H1 (cell line): ENCODE measurements at regions not wholly inside any gene's neighbourhood (a gene's known extent, or its start where the extent isn't known, plus 50 kb on each side); places are given as distances from the start of the nearest gene placed in this dataset.

Source experiments
- CTCF ChIA-PET: fragments of 300-600 bp; sonication (Branson Sonifier 250); formaldehyde crosslinking; loops from one replicate; lab custom pipeline; 2021; ENCODE audit not compliant: partially characterized antibody; lab: Charles Lee
- POLR2A ChIA-PET: fragments of 300-600 bp; sonication (Branson Sonifier 250); formaldehyde crosslinking; loops from one replicate; lab custom pipeline; 2021; ENCODE audit warnings: inconsistent platforms; ENCODE audit not compliant: partially characterized antibody; lab: Charles Lee
- DNase-seq, 2 experiments: peaks; one replicate each; pipeline versions ENCODE4 v3.0.0 to v3.0.0-alpha.2; 2010 to 2022; ENCODE audit warnings: low spot score in 2 of 2, low read depth in 1 of 2, mixed read lengths in 1 of 2
- FAIRE-seq: peaks from 2 replicates; lab custom pipeline; 2011; peaks lifted over from hg19 to GRCh38; lab: Jason Lieb, UNC
- H2AFZ ChIP-seq: 2 replicates; pipeline ENCODE4 v1.8.1; 2012; ENCODE audit warnings: low read length, inconsistent platforms
- H2AK5ac ChIP-seq: 2 replicates; pipeline ENCODE4 v1.6.1; 2013; ENCODE audit warnings: low read depth, low read length
- H2BK120ac ChIP-seq: replicated peaks from 2 replicates; pipeline ENCODE3; 2013; ENCODE audit warnings: low read depth, low read length, inconsistent platforms
- H2BK12ac ChIP-seq: 2 replicates; pipeline ENCODE4 v1.6.1; 2013; ENCODE audit warnings: low read depth, low read length
- H2BK15ac ChIP-seq: 2 replicates; pipeline ENCODE4 v1.6.1; 2013; ENCODE audit warnings: low read length
- H2BK20ac ChIP-seq: 2 replicates; pipeline ENCODE4 v1.6.1; 2013; ENCODE audit warnings: low read length
- H2BK5ac ChIP-seq: 2 replicates; pipeline ENCODE4 v1.6.1; 2013; ENCODE audit warnings: low read depth, low read length
- H3K14ac ChIP-seq: 2 replicates; pipeline ENCODE4 v1.6.1; 2013; ENCODE audit warnings: inconsistent platforms; ENCODE audit not compliant: insufficient read length
- H3K18ac ChIP-seq: 2 replicates; pipeline ENCODE4 v1.6.1; 2013; ENCODE audit warnings: low read length; ENCODE audit errors: extremely low read depth
- H3K23ac ChIP-seq: 2 replicates; pipeline ENCODE4 v1.6.1; 2013; ENCODE audit warnings: inconsistent platforms; ENCODE audit not compliant: insufficient read length
- H3K23me2 ChIP-seq: 2 replicates; pipeline ENCODE4 v1.6.1; 2013; ENCODE audit warnings: low read depth, low read length
- H3K27ac ChIP-seq: 2 replicates; pipeline ENCODE4 v1.6.1; 2011; ENCODE audit warnings: low read depth, low read length, inconsistent platforms
- H3K27me3 ChIP-seq, 4 experiments: replicated peaks in 1 of 4; 1 replicate in 1 of 4; 2 replicates in 3 of 4; pipeline versions ENCODE4 v1.6.1 to v1.8.1; 2011 to 2013; ENCODE audit warnings: low read length in 3 of 4, mild to moderate bottlenecking in 3 of 4, inconsistent platforms in 2 of 4, mixed read lengths in 2 of 4, moderate library complexity in 1 of 4; ENCODE audit not compliant: control insufficient read depth in 3 of 4, insufficient read depth in 3 of 4; ENCODE audit errors: extremely low read depth in 1 of 4
- H3K36me3 ChIP-seq, 4 experiments: 2 replicates each; pipeline versions ENCODE4 v1.6.1 to v1.8.1; 2011 to 2013; ENCODE audit warnings: mild to moderate bottlenecking in 4 of 4, low read length in 3 of 4, moderate library complexity in 2 of 4, control low read depth in 1 of 4, inconsistent platforms in 1 of 4; ENCODE audit not compliant: insufficient read depth in 4 of 4, control insufficient read depth in 2 of 4
- H3K4ac ChIP-seq: replicated peaks from 2 replicates; pipeline ENCODE3; 2013; ENCODE audit warnings: low read length, low read depth, mixed read lengths, inconsistent platforms; ENCODE audit not compliant: insufficient read length
- H3K4me1 ChIP-seq, 4 experiments: replicated peaks in 1 of 4; 1 replicate in 1 of 4; 2 replicates in 3 of 4; pipeline versions ENCODE4 v1.6.1 to v1.8.1; 2011 to 2013; ENCODE audit warnings: low read length in 3 of 4, inconsistent platforms in 2 of 4, mixed read lengths in 1 of 4; ENCODE audit not compliant: insufficient read depth in 4 of 4, control insufficient read depth in 3 of 4
- H3K4me2 ChIP-seq, 2 experiments: 2 replicates each; pipeline versions ENCODE4 v1.6.1 to v1.8.1; 2011 to 2013; ENCODE audit warnings: low read depth in 2 of 2, low read length in 2 of 2, control low read depth in 1 of 2, inconsistent platforms in 1 of 2, mild to moderate bottlenecking in 1 of 2; ENCODE audit not compliant: insufficient read depth in 1 of 2
- H3K4me3 ChIP-seq, 4 experiments: fragments of 200-600, 300-600 bp in 1 of 4; sonication (generic), shearing (Covaris generic), sonication (Bioruptor Twin) in 1 of 4; 2 replicates each; pipeline versions ENCODE4 v1.5.1 to v1.8.1; 2011 to 2016; ENCODE audit warnings: low read length in 4 of 4, low read depth in 3 of 4, control low read depth in 2 of 4, inconsistent platforms in 2 of 4, mild to moderate bottlenecking in 2 of 4, mixed read lengths in 1 of 4, moderate library complexity in 1 of 4; ENCODE audit not compliant: insufficient read depth in 2 of 4; ENCODE audit errors: extremely low read depth in 1 of 4
- H3K56ac ChIP-seq: replicated peaks from 2 replicates; pipeline ENCODE3; 2013; ENCODE audit warnings: low read depth, mild to moderate bottlenecking, mixed read lengths, low read length, inconsistent platforms; ENCODE audit not compliant: insufficient read length
- H3K79me1 ChIP-seq: 2 replicates; pipeline ENCODE4 v1.6.1; 2013; ENCODE audit warnings: low read depth, low read length, control low read depth
- H3K79me2 ChIP-seq, 2 experiments: 2 replicates each; pipeline versions ENCODE4 v1.6.1 to v1.8.1; 2012 to 2013; ENCODE audit warnings: low read length in 2 of 2, mild to moderate bottlenecking in 2 of 2, inconsistent platforms in 1 of 2; ENCODE audit not compliant: insufficient read depth in 2 of 2, control insufficient read depth in 1 of 2
- H3K9ac ChIP-seq, 4 experiments: replicated peaks in 1 of 4; 1 replicate in 1 of 4; 2 replicates in 3 of 4; pipeline versions ENCODE4 v1.6.1 to v1.8.1; 2011 to 2013; ENCODE audit warnings: low read depth in 3 of 4, low read length in 3 of 4, control low read depth in 2 of 4, mild to moderate bottlenecking in 2 of 4, moderate library complexity in 2 of 4, inconsistent platforms in 1 of 4; ENCODE audit errors: extremely low read depth in 1 of 4
- H3K9me3 ChIP-seq, 2 experiments: 2 replicates each; pipeline versions ENCODE4 v1.6.1 to v1.8.1; 2012 to 2013; ENCODE audit warnings: mild to moderate bottlenecking in 2 of 2, moderate library complexity in 2 of 2, control low read depth in 1 of 2, inconsistent platforms in 1 of 2, low read depth in 1 of 2, low read length in 1 of 2, mixed read lengths in 1 of 2; ENCODE audit not compliant: insufficient read depth in 2 of 2
- H4K20me1 ChIP-seq, 2 experiments: replicated peaks in 1 of 2; 2 replicates each; pipeline versions ENCODE3 to v1.8.1; 2011 to 2013; ENCODE audit warnings: inconsistent platforms in 2 of 2, low read length in 2 of 2, mild to moderate bottlenecking in 1 of 2; ENCODE audit not compliant: insufficient read depth in 2 of 2, control insufficient read depth in 1 of 2
- H4K5ac ChIP-seq: 2 replicates; pipeline ENCODE4 v1.6.1; 2013; ENCODE audit warnings: low read length, low read depth, mixed read lengths, inconsistent platforms; ENCODE audit not compliant: insufficient read length
- H4K8ac ChIP-seq: 2 replicates; pipeline ENCODE4 v1.8.0; 2013; ENCODE audit warnings: mild to moderate bottlenecking, moderate library complexity, low read length, inconsistent platforms; ENCODE audit not compliant: insufficient read depth; ENCODE audit errors: extremely low read depth
- H4K91ac ChIP-seq: replicated peaks from 2 replicates; pipeline ENCODE3; 2013; ENCODE audit warnings: low read length, mixed read lengths, inconsistent platforms; ENCODE audit not compliant: insufficient read length
- ASH2L ChIP-seq: fragments of 200-600, 300-600 bp; sonication (generic); IDR thresholded peaks from one replicate; pipeline ENCODE4 v1.7.1; 2017; ENCODE audit warnings: low read length
- BCL11A ChIP-seq, 2 experiments: IDR thresholded peaks; one replicate each; pipeline ENCODE4 v1.6.1; 2011; ENCODE audit warnings: low read depth in 2 of 2, low read length in 2 of 2, mild to moderate bottlenecking in 2 of 2
- CBX5 ChIP-seq: fragments of 300-800, 300-1000 bp; sonication (generic); IDR thresholded peaks from 2 replicates; pipeline ENCODE4 v1.7.1; 2016; ENCODE audit warnings: antibody characterized with exemption, low read length, low read depth
- EGR1 ChIP-seq: IDR thresholded peaks from 2 replicates; pipeline ENCODE4 v1.6.1; 2011; ENCODE audit warnings: low read depth, low read length, borderline replicate concordance
- EZH2 ChIP-seq: fragments of 200-600 bp; sonication (generic); IDR thresholded peaks from 2 replicates; pipeline ENCODE4 v1.7.1; 2012; ENCODE audit warnings: low read depth, mild to moderate bottlenecking, moderate library complexity, low read length, inconsistent platforms; ENCODE audit not compliant: severe bottlenecking
- JUND ChIP-seq: IDR thresholded peaks from 2 replicates; pipeline ENCODE4 v1.6.1; 2011; ENCODE audit warnings: mild to moderate bottlenecking, improper control_type of control experiment, low read length
- KDM5A ChIP-seq: fragments of 200-600 bp; IDR thresholded peaks from 2 replicates; pipeline ENCODE4 v1.7.1; 2012; ENCODE audit warnings: mild to moderate bottlenecking, low read length, inconsistent platforms, mixed read lengths
- NANOG ChIP-seq: IDR thresholded peaks from 2 replicates; pipeline ENCODE4 v1.6.1; 2011; ENCODE audit warnings: low read length, low read depth, mild to moderate bottlenecking, inconsistent platforms; ENCODE audit not compliant: insufficient read depth, poor library complexity, severe bottlenecking
- POLR2A ChIP-seq, 2 experiments: IDR thresholded peaks; 1 replicate in 1 of 2; 2 replicates in 1 of 2; pipeline ENCODE4 v1.6.1; 2011; ENCODE audit warnings: low read depth in 2 of 2, low read length in 2 of 2, mild to moderate bottlenecking in 2 of 2; ENCODE audit errors: control extremely low read depth in 1 of 2
- RFX5 ChIP-seq: IDR thresholded peaks from 2 replicates; pipeline ENCODE4 v1.6.1; 2011; ENCODE audit warnings: low read depth, low read length, improper control_type of control experiment, borderline replicate concordance
- RNF2 ChIP-seq: fragments of 200-900, 300-1000 bp; sonication (generic); IDR thresholded peaks from 2 replicates; pipeline ENCODE4 v1.7.1; 2016; ENCODE audit warnings: borderline replicate concordance, low read depth, mild to moderate bottlenecking, antibody characterized with exemption, low read length; ENCODE audit not compliant: poor library complexity, severe bottlenecking; ENCODE audit errors: missing control alignments
- RXRA ChIP-seq: IDR thresholded peaks from 2 replicates; pipeline ENCODE4 v1.6.1; 2011; ENCODE audit warnings: low read depth, mild to moderate bottlenecking, low read length, moderate library complexity; ENCODE audit not compliant: insufficient read depth
- SAP30 ChIP-seq: fragments of 300-600 bp; sonication (generic); IDR thresholded peaks from 2 replicates; pipeline ENCODE4 v1.7.1; 2012; ENCODE audit warnings: low read length, moderate library complexity, mild to moderate bottlenecking, inconsistent platforms; ENCODE audit not compliant: insufficient read depth, insufficient replicate concordance
- SP4 ChIP-seq: IDR thresholded peaks from 2 replicates; pipeline ENCODE4 v1.6.1; 2012; ENCODE audit warnings: low read length, inconsistent platforms
- SRF ChIP-seq: IDR thresholded peaks from 2 replicates; pipeline ENCODE4 v1.6.1; 2011; ENCODE audit warnings: mild to moderate bottlenecking, low read depth, low read length, moderate library complexity
- WGBS, 2 experiments: shearing (Covaris generic) in 1 of 2; methylation state at CpG; one replicate each; pipeline versions ENCODE4 v1.1.6 to v1.1.7; 2013 to 2015; ENCODE audit warnings: low lambda C conversion rate in 2 of 2, mixed read lengths in 2 of 2, inconsistent platforms in 1 of 2, low coverage in 1 of 2, missing lambda C conversion rate in 1 of 2; ENCODE audit not compliant: insufficient replicate concordance in 2 of 2, insufficient coverage in 1 of 2, insufficient read length in 1 of 2; ENCODE audit errors: extremely low coverage in 1 of 2, missing lambda C conversion rate in 1 of 2; 5-methylcytosine and 5-hydroxymethylcytosine counted together

GRCh38 chr11:24400059-24400665, 96.7 kb upstream of the LUZP2 start:
- Histone ChIP-seq H3K18ac (no peak overlapping the region), H3K79me1 (no peaks in the 10 kb centered on the region), H3K9me3 (no peaks in the 10 kb centered on the region), H3K27ac (no peak overlapping the region), H2BK15ac (no peak overlapping the region), H3K27me3 (no peaks in the 10 kb centered on the region), H3K4ac (no peak overlapping the region), H3K36me3 (no peaks in the 10 kb centered on the region), H2BK120ac (no peak overlapping the region), H3K9ac (no peak overlapping the region), H4K20me1 (no peaks in the 10 kb centered on the region), H2BK20ac (no peak overlapping the region), H3K23me2 (no peaks in the 10 kb centered on the region), H3K4me3 (no peak overlapping the region), H3K56ac (no peak overlapping the region), H4K5ac (no peak overlapping the region), H4K91ac (no peak overlapping the region), H3K23ac (no peak overlapping the region), H2AFZ (no peak overlapping the region), H2BK12ac (no peak overlapping the region), H3K14ac (no peak overlapping the region), H3K79me2 (no peaks in the 10 kb centered on the region), H2BK5ac (no peak overlapping the region), H3K4me1 (no peaks in the 10 kb centered on the region), H3K4me2 (no peak overlapping the region), H2AK5ac (no peak overlapping the region), H4K8ac (no peak overlapping the region)
- DNase-seq (no peak), FAIRE-seq (no peak)
- CTCF ChIA-PET = interaction anchor here (1.2 kb wide), 1 partner anchor 14 kb away, joined by 3 read pairs; no protein-coding TSS in a partner anchor
- 90% methylated on average over 10 of the region's 10 CpGs; no CpG with 5 or more reads in 1 of the 2 experiments for WGBS, 2 experiments
- POLR2A ChIA-PET = no interaction called here
- no peak for TF ChIP-seq JUND
- no peak for TF ChIP-seq CBX5
- TF ChIP-seq SP4 = no peak
- TF ChIP-seq POLR2A (IDR thresholded peaks at IDR 0.05; ENCODE audit: control extremely low read depth in 1 of 2, low read depth in 2 of 2, low read length in 2 of 2) = no peak
- TF ChIP-seq RNF2 = no peak
- no peak for TF ChIP-seq BCL11A (IDR thresholded peaks at IDR 0.05; ENCODE audit: low read depth in 2 of 2, low read length in 2 of 2)
- TF ChIP-seq ASH2L = no peak
- TF ChIP-seq SRF = no peak
- no peak for TF ChIP-seq EZH2
- TF ChIP-seq RXRA = no peak
- TF ChIP-seq KDM5A = no peak
- TF ChIP-seq RFX5 = no peak
- no peak for TF ChIP-seq SAP30
- no peak for TF ChIP-seq EGR1
- no peak for TF ChIP-seq NANOG
